ENCODE measurements at regions not wholly inside any gene's neighbourhood (a gene's known extent, or its start where the extent isn't known, plus 50 kb on each side); places are given as distances from the start of the nearest gene placed in this dataset.

DNA sequence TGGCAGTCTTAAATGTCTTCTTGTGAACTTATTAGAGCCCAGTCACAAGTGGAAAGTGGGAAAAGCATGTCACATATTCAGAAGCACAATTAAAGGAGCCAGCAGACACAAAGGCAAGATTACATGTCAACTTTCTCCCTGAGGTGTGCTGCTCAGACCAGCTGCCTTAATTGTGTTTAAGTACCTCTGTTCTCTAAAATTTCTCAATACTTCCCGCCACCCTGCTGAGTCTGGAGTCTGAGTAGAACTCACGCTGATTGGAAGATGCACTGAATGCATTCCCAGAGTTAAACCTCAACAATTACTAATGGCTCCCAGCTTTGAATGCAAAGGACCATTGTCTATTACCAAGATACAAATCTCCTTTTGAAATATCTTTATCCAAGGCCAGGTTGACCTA is 166.4 kb upstream of the COBL start:
- no peak for DNase-seq (ENCODE audit: extremely low read depth, low read depth)

DNA sequence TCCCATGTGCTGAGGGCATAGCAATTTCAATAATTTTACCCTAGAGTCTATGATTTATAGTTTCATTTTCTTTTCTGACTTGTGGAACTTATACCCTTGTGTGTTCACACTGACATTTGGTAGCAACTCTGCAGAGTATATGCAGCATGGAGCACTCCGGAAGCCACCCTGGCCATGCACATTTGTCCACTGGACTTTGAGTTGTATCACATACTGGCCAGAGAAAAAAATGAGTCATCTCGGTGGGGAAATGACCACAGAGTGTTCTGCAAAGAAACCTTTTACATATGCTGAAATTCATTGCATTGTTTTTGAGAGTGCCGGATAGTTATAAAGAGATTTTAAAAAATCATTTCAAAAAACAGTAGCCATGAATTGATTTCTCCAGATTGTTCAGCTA is 164.8 kb upstream of the COBL start:
- no peak for DNase-seq (ENCODE audit: extremely low read depth, low read depth)

DNA sequence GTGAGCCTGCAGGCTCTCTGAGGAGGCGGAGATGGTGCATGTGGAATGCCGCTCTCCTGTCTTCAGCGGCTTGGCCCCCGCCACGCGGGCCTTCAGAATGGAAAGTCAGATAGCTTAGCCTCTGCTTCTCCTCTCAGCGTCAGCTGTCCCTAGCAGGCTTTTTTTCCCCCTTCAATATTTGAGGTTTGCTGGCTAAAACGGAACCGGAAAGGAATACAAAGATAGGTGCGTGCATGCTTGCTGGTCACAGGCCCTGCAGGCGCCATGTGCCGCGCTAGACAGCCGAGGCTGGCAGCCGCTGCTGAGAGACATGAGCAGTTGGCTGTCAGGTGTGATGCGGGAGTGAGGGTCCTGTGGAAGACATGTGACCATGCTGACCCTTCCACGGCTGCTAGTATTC is 161.2 kb upstream of the COBL start:
- DNase-seq (ENCODE audit: extremely low read depth, low read depth), result no peak

DNA sequence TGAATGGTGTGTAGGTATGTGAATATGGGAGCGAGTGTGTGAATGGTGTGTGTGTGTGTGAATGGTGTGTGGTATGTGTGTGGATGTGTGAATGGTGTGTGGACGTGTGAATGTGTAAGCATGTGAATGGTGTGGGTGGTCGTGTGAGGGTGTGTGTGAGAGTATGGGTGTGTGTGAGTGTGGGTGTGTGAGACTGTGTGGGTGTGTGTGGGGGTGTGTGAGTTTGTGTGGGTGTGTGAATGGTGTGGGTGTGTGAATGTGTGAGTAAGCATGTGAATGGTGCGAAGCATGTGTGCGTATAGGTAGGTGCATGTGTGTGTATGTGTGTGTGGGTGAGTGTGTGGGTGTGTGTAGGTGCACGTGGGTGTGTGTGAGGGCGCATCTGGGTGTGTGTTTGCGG is 160.7 kb upstream of the COBL start:
- no peak for DNase-seq (ENCODE audit: extremely low read depth, low read depth)

DNA sequence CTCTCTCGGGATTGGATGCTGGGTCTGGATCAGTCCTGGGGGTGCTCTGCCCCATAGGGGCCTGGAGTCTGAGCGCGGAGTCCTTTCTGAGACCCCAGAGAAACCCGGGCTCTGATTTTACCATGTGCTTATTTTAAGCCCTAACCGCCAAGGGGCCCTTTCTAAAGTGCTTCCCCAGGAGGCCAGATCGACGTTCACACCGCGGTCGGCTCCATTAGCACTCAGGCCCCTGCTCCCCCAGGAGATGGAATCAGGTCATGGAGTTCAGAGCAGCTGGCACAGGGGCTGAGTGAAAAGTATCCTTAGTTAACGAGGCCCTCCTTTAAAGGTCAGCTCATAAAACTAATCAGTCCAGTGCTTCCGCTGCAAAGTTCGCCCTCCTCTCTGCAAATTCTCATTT is 159.4 kb upstream of the COBL start:
- no peak for DNase-seq (ENCODE audit: extremely low read depth, low read depth)

DNA sequence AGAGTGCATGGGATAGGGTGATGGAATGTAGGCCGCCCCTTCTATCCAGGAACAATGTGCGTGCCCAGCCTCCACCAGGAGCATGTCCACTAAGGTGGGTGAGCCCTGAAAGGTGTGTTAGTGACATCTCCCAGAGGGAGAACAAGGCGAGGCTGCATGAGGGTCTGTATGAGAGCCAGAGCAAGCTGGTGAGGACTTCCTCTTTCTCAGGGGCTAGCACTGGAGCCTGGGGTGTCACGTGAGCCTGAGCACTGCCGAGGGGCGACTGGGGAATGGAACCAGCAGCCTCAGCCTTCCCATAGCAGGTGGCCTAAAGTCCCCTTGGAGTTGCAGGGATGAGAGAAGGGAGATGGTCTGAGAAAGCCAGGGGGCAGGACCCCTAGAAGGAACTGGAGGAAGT is 156.3 kb upstream of the COBL start:
- no peak for DNase-seq (ENCODE audit: extremely low read depth, low read depth)

DNA sequence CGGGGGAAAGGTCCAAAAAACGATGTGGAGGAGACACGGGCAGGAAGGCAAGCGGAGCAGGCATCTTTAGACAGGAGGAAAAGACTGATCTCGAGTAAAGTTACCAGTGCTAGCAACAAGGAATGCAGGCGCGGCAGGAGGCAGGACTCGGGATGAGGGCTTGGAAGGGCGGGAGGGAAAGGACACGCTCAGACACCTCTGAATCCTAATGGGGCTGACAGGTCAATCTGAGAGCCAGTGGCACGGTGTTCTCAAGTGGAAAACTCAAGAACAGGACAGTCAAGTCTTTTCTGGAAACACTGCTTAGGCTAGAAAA is 155.3 kb upstream of the COBL start:
- no peak for DNase-seq (ENCODE audit: extremely low read depth, low read depth)

DNA sequence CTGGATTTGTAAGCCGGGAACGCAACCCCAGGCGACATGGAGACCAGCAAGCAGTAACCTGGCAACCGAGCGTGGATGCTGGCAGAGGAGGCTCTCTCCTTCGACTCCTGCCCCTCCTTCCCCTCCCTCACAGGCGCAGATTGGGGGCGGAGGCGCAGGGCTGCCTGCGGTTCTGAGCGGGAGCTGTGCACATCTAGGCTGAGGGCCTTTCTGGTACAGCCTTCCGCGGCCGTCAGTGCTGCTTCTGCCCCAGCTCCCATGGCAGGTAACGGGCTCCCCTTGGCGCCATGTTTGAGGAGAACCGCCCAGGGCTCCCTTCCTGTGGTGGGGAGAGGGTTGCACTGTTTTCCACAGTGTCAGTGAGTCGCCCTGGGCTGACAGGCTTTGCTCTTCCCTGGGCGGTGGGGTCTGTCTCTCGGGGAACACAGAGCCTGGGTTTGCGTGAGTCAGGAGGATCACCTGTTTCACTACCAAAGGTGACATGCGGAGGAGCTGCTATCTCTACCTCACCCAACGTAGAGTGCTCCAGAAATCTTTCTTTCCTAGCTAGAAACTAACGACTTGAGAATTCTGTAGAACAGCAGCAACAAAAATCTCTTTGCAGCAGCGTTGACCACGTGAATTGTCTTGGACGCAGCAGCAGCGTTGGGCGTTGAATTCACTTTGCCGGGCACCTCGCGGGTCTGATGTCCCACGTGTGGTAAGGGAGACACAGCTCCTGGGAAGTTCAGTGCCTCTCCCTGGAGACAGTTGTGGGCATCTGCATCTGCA is 154.8 kb upstream of the COBL start:
- DNase-seq (ENCODE audit: extremely low read depth, low read depth), result no peak

DNA sequence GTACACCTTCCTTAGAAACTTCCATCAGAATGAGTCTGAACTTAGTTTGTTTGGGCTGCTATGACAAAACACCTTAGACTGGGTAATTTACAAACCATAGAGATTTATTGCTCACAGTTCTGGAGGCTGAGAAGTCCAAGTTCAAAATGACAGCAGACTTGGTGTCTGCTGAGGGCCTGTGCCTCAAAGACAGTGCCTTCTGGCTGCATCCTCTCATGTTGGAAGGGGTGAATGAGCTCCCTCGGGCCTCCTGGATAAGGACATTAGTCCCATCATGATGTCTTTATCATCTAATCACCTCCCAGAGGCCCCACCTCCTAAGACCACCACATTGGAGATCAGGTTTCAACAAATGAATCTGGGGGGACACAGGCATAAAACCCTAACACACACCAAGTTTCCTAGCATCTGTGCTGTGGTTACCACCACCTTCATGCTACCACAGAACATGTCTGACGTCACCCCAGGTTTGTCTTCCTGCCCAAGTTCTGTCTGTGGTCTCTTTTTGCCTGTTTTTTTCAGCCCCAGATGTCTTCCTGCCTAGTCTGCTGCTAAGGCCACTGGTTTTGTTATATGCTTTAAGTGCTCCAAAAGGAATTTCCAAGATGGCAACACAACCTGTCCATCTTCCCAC is 150.9 kb upstream of the COBL start:
- DNase-seq (ENCODE audit: extremely low read depth, low read depth), result no peak

DNA sequence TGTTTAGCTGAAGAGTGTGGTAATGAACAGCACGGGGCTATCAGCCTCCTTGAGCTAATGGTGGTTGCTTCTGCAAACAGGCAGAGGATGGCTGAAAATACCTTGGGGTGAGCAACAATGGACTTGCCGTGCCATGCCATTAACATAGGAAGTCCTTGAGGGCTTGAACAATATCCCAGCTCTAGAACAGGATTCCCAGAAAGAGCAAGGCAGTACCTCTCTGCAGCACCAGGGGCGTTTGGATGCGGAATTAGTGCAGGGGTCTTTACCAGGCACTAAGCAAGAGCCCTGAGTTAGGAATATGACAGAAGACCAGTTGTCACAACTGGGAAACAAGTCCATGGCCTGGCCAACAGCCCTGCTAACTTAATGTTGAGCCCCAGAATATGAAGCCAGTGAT is 143.2 kb upstream of the COBL start:
- DNase-seq (ENCODE audit: extremely low read depth, low read depth), result no peak

DNA sequence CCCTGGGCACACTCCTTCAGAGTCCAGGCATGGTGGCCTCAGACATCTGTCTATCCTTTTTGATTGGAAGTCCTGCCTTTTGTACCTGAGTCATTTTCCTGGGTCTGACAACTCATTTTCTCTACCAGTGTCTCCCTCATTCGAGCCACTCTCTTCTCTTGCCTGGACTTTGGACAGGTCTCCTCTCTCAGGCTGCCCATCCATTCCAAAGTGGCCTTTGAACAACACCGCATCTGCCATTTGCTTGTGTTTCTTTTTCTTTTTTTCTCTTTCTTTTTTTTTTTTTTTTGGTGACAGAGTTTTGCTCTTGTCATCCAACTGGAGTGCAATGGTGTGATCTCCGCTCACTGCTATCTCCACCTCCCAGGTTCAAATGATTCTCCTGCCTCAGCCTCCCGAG is 142.1 kb upstream of the COBL start:
- DNase-seq (ENCODE audit: extremely low read depth, low read depth), result no peak

DNA sequence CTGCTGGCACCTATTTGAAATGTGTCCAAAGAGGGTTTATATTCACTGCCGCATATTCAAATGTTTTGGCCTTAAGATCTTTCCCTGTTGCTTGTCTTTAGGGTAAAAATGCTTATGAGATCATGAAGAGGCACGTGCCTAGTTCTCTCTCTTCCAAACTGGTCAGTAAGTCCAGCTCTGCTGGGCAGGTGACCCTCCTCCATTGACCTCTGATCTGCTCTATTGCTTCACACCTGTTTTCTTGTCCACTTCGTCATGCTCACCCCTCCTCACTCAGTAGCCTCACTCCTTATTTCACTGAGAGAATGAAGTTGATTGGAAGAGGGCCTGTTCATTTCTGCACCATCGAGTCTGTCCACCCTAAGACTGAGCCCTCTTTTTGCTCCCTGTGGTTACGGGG is 140.5 kb upstream of the COBL start:
- no peak for DNase-seq (ENCODE audit: extremely low read depth, low read depth)

DNA sequence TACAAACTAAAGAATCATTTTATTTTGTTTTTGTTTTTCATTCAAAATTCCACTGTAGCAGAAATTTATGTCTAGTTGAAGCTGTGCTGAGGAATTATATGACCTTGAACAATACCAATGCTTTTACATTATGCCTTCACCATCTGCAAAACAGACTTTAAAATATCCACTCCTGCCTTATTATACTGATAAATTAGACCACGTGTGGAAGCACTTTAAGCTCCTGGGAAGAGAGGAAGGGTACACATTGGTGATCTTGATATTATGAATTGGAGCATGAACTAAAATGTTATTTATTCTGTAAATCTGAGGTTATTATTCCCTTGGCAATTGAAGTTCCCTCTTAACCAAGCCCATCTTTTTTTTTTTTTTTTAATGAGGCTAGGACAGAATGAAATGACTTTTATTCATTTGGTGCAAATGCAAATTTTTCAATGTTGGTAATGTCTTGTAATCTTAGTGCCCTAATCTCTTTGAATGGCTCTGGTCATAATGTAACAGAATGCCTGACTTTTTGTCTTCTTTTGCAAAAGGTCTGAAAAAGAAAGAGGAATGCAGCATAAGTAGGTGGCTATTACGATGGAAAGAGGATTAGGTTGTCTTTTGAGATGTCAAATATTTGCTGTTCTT is 139.9 kb upstream of the COBL start:
- DNase-seq (ENCODE audit: extremely low read depth, low read depth), result no peak

DNA sequence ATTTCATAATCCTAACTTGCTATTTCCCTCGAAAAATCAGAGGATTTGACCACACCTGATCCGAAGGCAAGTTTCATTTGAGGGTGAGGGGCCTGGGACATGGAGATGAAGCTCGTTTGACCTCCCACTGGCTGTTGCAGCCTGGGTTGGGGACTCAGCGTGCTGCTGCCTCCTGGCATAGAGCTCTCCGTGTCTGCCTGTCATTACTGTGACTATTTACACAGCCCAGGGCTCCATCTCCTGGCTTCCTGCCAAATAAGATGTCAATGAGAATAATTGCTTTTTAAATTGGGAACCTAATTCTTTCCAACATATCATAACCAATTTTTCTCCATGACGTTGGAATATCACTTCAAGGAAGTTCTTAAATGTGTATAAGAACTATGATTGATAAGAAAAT is 139.3 kb upstream of the COBL start:
- DNase-seq (ENCODE audit: extremely low read depth, low read depth), result no peak

DNA sequence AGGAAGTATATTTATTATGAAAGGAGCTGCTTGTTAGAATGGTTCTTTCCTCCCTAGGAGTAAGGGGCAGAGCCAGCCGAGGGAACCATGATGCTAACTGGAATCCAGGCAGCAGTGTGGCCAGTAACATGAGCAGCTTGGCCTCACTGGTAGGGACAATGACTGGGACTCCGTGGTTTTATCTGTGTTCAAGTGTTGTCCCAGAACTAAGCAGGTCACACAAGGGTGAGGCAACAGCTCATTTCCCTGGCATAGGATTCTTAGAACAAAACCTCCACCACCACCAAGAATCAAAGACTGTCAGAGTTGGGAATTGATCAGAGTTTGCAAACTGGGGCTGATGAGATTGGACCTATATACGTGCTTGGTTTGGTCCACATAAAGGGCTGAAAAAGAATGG is 138.9 kb upstream of the COBL start:
- no peak for DNase-seq (ENCODE audit: extremely low read depth, low read depth)

DNA sequence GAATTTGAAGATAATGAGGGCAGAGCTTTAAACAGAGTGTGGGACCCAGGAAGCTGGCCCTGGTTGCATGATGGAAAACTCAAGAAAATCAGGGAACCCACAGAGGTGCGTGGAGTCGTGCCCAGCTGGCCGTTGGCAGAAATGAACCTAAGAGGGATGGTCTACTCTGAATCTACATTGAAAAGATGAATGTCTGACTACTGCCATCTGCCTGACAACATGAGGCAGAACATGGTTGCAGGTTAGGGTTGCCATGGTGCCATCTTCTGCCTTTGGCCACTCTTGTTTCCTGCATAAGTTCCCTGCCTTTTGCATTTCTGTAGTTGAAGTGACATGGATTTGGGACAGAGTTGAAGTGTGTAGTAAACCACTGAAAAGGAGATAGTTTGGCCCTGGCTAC is 138.5 kb upstream of the COBL start:
- DNase-seq (ENCODE audit: extremely low read depth, low read depth), result no peak

DNA sequence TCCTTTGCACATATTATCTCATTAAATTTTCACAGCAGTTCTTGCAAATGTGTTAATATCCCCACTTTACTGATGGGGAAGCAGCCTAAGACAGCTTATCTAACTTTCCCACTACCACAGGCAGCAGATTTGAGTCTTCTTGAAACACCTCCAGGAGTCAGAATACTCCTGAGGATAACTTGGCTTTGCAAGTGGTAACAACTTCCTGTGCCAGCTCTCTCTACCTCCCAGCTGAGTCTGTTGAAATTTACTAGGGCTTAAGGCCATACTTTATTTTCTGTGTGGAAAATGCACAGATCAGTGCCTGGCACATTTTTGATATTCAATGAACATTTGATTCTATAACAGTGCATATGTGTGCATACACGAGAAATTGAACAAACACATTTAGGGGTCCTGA is 136.1 kb upstream of the COBL start:
- no peak for DNase-seq (ENCODE audit: extremely low read depth, low read depth)

DNA sequence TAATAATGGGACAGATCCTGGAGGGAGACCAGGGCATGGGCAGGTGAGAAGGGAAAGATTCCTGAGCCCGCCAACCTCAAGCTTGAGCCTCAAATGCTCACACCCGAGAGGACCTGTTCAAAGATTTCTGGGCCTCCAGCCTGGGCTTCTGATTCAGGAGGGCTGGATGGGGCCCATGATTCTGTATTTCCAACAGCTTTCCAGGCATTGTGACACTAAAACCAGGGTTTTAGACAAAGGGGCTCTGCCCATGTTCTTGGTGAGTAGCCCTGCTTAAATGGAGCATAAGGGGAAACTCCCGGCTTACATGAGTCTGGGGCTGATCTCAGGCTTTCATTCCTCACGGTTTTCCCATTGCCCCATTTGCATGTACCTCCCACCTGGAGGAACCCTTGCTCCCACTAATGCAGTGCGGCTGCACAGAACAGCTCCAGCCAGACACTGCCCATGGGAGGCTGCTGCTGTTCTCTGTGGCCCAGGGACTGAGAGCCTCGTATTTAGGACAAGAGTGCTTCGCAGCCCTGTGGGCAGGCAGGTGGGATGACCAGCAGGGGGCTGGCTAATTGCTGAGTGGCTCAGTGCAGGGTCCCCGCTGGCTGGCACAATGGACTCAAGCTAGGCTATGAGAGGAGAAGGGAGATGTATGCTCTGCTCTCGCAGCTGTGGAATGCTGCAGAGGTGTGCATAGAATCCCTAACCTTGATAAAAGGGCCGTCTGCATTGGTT is 135.3 kb upstream of the COBL start:
- no peak for DNase-seq (ENCODE audit: extremely low read depth, low read depth)

DNA sequence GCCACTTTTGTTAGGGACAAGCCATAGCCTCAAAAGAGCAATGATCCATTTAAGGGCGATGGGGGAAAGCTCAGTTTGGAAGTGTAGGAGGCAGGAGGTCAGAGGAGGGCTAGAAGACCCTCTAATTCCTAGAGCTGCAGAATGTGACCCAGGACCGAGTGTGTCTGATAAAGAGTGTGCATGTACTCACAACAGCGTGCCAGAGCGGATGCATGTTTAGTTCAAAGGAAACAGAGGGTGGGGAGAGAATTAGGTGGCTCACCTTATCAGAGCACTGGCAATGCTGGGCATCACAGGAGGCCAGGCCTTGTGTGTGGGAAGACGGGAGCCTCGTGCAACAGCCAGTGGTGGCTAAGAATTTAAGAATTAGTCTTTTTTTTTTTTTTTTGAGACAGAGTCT is 133.9 kb upstream of the COBL start:
- DNase-seq (ENCODE audit: extremely low read depth, low read depth), result no peak

DNA sequence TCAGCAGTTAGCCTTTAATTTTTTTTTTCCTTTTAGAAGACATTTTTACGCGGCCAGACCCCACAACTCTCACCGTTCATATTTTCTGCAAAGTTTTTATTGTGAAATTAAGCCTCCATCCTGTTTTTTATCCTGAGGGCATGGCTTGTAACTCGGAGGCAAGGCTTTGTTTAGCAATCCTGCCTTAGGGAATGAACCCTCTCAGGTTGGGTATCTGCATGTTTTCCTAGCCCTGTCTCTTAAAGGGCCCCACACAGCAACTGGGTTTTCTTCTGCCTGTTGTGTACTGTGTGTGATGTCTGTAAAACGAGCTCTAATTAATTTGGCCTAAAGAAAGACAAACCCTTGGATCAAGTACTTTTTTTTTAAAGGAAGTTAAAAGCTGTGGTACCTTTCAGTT is 130.2 kb upstream of the COBL start:
- DNase-seq (ENCODE audit: extremely low read depth, low read depth), result no peak

DNA sequence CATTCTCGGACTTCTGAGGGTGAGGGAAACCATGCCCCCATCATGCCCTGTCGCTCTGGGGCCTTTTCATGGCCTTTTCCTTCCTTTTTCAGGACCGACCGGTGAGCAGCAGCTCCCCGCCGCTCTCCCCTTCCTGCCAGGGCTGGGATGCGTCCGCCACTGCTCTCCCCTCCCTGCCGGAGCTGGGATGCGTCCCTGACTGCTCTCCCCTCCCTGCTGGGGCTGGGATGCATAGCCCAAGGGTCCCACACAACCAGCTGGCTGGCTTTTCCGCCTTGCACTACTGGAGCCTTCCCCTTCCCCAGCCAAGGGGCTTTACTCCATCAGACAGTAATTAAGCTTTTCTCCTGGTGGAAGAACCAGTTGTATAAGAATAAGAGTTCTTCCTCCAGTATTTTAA is 129.7 kb upstream of the COBL start:
- no peak for DNase-seq (ENCODE audit: extremely low read depth, low read depth)

DNA sequence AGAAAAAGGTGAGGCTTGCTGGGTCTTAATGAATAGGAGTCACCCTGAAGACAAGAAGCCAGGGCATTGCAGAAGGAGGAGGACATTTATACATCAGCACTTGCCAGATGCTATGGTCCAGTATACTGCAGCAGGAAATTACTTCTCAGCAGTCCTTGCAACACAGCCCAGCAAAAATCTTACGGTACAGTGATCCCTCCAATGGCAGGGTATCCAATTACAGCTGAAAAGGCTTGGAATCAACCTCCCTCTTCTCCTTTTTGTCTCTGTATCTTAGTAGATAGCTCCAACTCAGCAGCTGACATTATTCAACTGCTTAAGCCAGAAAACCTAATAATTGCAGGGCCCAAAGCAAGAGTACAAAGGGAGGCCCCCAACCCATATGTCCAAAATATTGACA is 128.3 kb upstream of the COBL start:
- DNase-seq (ENCODE audit: extremely low read depth, low read depth), result no peak
